Stimulated activated naive B cell treated with anti-CD40 and anti-IgM and Interleukin-4, amounts not matched to agents 10 μg/mL and 1 μg/mL and 100 μg/mL, for 72 hours (primary cell): ENCODE measurements at regions not wholly inside any gene's neighbourhood (a gene's known extent, or its start where the extent isn't known, plus 50 kb on each side); places are given as distances from the start of the nearest gene placed in this dataset.

Experiments used
- ATAC-seq, 2 donors: fragments of 150-1000 bp; cut with Tn5 transposase; replicated peaks; 2 replicates each; pipeline ENCODE4 v1.10.0; 2021; ENCODE audit warnings: moderate library complexity in 1 of 2
- DNase-seq: peaks from one replicate; pipeline ENCODE4 v3.0.0; 2021
- H3K27ac Mint-ChIP-seq: one replicate; pipeline ENCODE4 v1.8.0; 2022; ENCODE audit warnings: mild to moderate bottlenecking, mixed read lengths
- H3K27me3 Mint-ChIP-seq, 2 donors: one replicate each; pipeline ENCODE4 v1.8.0; 2022; ENCODE audit warnings: mixed read lengths in 2 of 2
- H3K36me3 Mint-ChIP-seq, 2 donors: one replicate each; pipeline ENCODE4 v1.8.0; 2022; ENCODE audit warnings: mixed read lengths in 2 of 2, mild to moderate bottlenecking in 1 of 2
- H3K4me1 Mint-ChIP-seq, 2 donors: one replicate each; pipeline ENCODE4 v1.8.0; 2022; ENCODE audit warnings: mixed read lengths in 2 of 2, mild to moderate bottlenecking in 1 of 2
- H3K4me3 Mint-ChIP-seq, 2 donors: one replicate each; pipeline ENCODE4 v1.8.0; 2022; ENCODE audit warnings: mild to moderate bottlenecking in 2 of 2, mixed read lengths in 2 of 2, moderate library complexity in 1 of 2
- H3K9me3 Mint-ChIP-seq, 2 donors: one replicate each; pipeline ENCODE4 v1.8.0; 2022; ENCODE audit warnings: mixed read lengths in 2 of 2, mild to moderate bottlenecking in 1 of 2

- Mint-ChIP-seq H3K4me1 (peaks cover 19 to 39% of the 10 kb centered on the region in 2 donors), H3K9me3 (peaks cover 3 to 7% of the 10 kb centered on the region in 2 donors), H3K27ac (no peak overlapping the region), H3K4me3 (no peak overlapping the region), H3K36me3 (peaks cover 2 to 8% of the 10 kb centered on the region in 2 donors), H3K27me3 (no peaks in the 10 kb centered on the region)
- no peak for ATAC-seq
- no peak for DNase-seq
Observed at GRCh38 chr14:65257425-65257824, 155.1 kb upstream of the FUT8 start.

DNA sequence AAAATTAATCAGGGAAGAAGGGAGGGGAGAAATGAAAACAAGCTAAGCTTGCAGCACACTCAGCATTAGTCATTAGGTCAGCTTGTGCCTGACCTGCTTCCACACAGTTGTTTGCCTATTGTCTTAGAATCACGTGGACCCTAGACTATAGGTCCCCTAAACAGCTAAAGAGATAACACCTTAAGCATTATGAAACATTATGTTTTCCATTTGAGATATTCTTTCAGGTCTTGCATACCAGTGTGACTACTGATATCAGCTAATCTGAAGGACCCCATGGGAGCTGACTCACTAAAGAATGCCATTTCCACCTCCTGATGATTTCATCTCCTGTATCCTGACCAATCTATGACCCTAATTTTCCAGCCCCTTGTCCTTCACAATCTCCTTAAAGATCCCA lies 154.1 kb upstream of the FUT8 start:
- peaks cover 19 to 39% of the 10 kb centered on the region in 2 donors for H3K4me1 Mint-ChIP-seq
- no peaks in the 10 kb centered on the region for H3K27me3 Mint-ChIP-seq
- peaks cover 2 to 8% of the 10 kb centered on the region in 2 donors for H3K36me3 Mint-ChIP-seq
- H3K4me3 Mint-ChIP-seq = no peak overlapping the region
- no peak overlapping the region for H3K27ac Mint-ChIP-seq
- no peak for ATAC-seq
- H3K9me3 Mint-ChIP-seq = peaks cover 3 to 7% of the 10 kb centered on the region in 2 donors
- no peak for DNase-seq

- peaks cover 2 to 8% of the 10 kb centered on the region in 2 donors for H3K36me3 Mint-ChIP-seq
- ATAC-seq (no peak), DNase-seq (no peak)
- H3K4me3 Mint-ChIP-seq = no peak overlapping the region
- H3K27me3 Mint-ChIP-seq = no peaks in the 10 kb centered on the region
- peaks cover 3 to 7% of the 10 kb centered on the region in 2 donors for H3K9me3 Mint-ChIP-seq
- H3K4me1 Mint-ChIP-seq = peaks cover 19 to 39% of the 10 kb centered on the region in 2 donors
- no peak overlapping the region for H3K27ac Mint-ChIP-seq
Observed at GRCh38 chr14:65259000-65259399, 153.5 kb upstream of the FUT8 start.

GRCh38 chr14:65260786-65261185 lies 151.7 kb upstream of the FUT8 start:
- H3K27me3 Mint-ChIP-seq = no peaks in the 10 kb centered on the region
- no peak overlapping the region for H3K27ac Mint-ChIP-seq
- H3K4me1 Mint-ChIP-seq = peaks cover 17 to 28% of the 10 kb centered on the region in 2 donors
- no peak for DNase-seq
- ATAC-seq = no peak
- peaks cover 3 to 7% of the 10 kb centered on the region in 2 donors for H3K9me3 Mint-ChIP-seq
- H3K4me3 Mint-ChIP-seq = no peak overlapping the region
- peaks cover 2 to 8% of the 10 kb centered on the region in 2 donors for H3K36me3 Mint-ChIP-seq

DNA sequence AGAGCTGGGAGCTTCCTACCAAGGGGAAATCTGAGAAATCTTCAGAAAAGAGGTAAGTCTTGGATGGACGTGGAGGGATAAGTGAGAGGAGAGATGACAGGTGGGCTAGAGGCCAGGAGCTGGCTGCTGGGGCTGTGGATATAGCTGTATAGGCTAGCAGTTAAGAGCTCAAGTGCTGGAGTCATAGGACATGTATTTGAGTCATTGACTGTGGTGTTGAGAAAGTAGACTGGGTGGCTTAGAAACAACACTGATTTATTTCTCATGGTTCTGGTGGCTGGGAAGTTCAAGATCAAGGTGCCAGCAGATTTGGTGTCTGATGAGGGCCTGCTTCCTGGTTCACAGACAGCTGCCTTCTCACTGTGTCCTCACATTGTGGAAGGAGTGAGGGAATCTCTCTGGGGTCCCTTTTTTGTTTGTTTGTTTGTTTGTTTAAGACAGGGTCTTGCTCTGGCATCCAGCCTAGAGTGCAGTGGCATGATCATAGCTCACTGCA lies 151.1 kb upstream of the FUT8 start:
- ATAC-seq (no peak), DNase-seq (no peak)
- Mint-ChIP-seq H3K9me3 (peaks cover 3 to 7% of the 10 kb centered on the region in 2 donors), H3K27ac (no peak overlapping the region), H3K4me3 (no peak overlapping the region), H3K4me1 (peaks cover 14 to 22% of the 10 kb centered on the region in 2 donors), H3K27me3 (no peaks in the 10 kb centered on the region), H3K36me3 (peaks cover 2 to 8% of the 10 kb centered on the region in 2 donors)

- H3K9me3 Mint-ChIP-seq = peaks cover 3 to 7% of the 10 kb centered on the region in 2 donors
- ATAC-seq (no peak), DNase-seq (no peak)
- no peak overlapping the region for H3K4me3 Mint-ChIP-seq
- peaks cover 12 to 22% of the 10 kb centered on the region in 2 donors for H3K4me1 Mint-ChIP-seq
- no peaks in the 10 kb centered on the region for H3K27me3 Mint-ChIP-seq
- H3K27ac Mint-ChIP-seq = no peak overlapping the region
- H3K36me3 Mint-ChIP-seq = peaks cover 2 to 8% of the 10 kb centered on the region in 2 donors
Observed at GRCh38 chr14:65261946-65262345, 150.6 kb upstream of the FUT8 start.

- no peak overlapping the region for H3K27ac Mint-ChIP-seq
- ATAC-seq = no peak
- DNase-seq = no peak
- H3K36me3 Mint-ChIP-seq = peaks cover 2 to 8% of the 10 kb centered on the region in 2 donors
- H3K4me3 Mint-ChIP-seq = no peak overlapping the region
- peaks cover 3 to 7% of the 10 kb centered on the region in 2 donors for H3K9me3 Mint-ChIP-seq
- H3K27me3 Mint-ChIP-seq = no peaks in the 10 kb centered on the region
- H3K4me1 Mint-ChIP-seq = peaks cover 9 to 26% of the 10 kb centered on the region in 2 donors
Observed at GRCh38 chr14:65263177-65263788, 149.2 kb upstream of the FUT8 start.

GRCh38 chr14:65267856-65268255 lies 144.7 kb upstream of the FUT8 start:
- ATAC-seq (no peak), DNase-seq (no peak)
- Mint-ChIP-seq H3K9me3 (no peaks in the 10 kb centered on the region), H3K36me3 (no peaks in the 10 kb centered on the region), H3K4me3 (no peak overlapping the region), H3K27ac (no peak overlapping the region), H3K27me3 (no peaks in the 10 kb centered on the region), H3K4me1 (peaks cover 3 to 13% of the 10 kb centered on the region in 2 donors)

DNA sequence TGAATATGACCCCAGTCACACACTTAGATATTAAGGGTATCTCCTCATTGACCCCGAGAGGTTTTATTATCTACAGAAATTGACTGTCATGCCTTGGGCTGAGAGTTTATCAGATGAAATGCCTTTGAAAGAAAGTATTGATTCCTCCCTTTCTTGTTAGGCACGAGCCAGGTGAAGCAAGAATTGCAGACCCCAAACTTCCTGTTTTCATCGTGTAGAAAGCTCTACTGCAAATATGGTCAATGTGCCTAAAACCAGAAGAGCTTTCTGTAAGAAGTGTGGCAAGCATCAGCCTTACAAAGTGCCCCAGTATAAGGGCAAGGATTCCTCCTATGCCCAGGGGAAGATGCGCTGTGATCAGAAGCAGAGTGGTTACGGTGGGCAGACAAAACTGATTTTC lies 143.9 kb upstream of the FUT8 start:
- H3K4me1 Mint-ChIP-seq = peaks cover 3 to 13% of the 10 kb centered on the region in 2 donors
- H3K9me3 Mint-ChIP-seq = no peaks in the 10 kb centered on the region
- DNase-seq = no peak
- H3K36me3 Mint-ChIP-seq = no peaks in the 10 kb centered on the region
- no peak overlapping the region for H3K4me3 Mint-ChIP-seq
- H3K27me3 Mint-ChIP-seq = no peaks in the 10 kb centered on the region
- H3K27ac Mint-ChIP-seq = no peak overlapping the region
- ATAC-seq = no peak

- Mint-ChIP-seq H3K27me3 (no peaks in the 10 kb centered on the region), H3K4me3 (no peak overlapping the region), H3K4me1 (peaks cover 3 to 13% of the 10 kb centered on the region in 2 donors), H3K27ac (no peak overlapping the region), H3K9me3 (no peaks in the 10 kb centered on the region), H3K36me3 (no peaks in the 10 kb centered on the region)
- no peak for ATAC-seq
- no peak for DNase-seq
Observed at GRCh38 chr14:65269732-65270131, 142.8 kb upstream of the FUT8 start.

DNA sequence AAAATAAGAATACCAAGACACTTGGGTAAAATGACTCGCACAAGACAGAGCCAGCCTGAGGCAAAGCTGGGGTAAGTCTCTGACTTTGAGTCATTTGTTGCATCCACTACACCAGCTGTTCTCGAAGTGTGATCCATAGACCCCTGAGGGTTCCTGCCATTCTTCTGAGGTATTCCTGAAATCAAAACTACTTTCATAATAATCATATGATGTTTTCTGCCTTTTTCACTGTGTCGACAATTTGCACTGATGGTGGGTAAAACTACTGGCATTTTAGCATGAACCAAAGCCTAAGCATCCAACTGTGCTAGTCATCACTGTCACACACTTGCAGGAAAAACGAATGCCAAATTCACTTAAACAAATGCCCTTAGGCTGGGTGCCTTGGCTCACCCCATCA lies 135.5 kb upstream of the FUT8 start:
- H3K4me3 Mint-ChIP-seq = no peak overlapping the region
- H3K27ac Mint-ChIP-seq = no peak overlapping the region
- peak in 1 of 2 donors; percentile 36 for ATAC-seq
- no peak for DNase-seq
- peaks cover 4 to 5% of the 10 kb centered on the region in 2 donors for H3K4me1 Mint-ChIP-seq
- H3K9me3 Mint-ChIP-seq = no peaks in the 10 kb centered on the region
- H3K36me3 Mint-ChIP-seq = no peaks in the 10 kb centered on the region
- no peaks in the 10 kb centered on the region for H3K27me3 Mint-ChIP-seq

DNA sequence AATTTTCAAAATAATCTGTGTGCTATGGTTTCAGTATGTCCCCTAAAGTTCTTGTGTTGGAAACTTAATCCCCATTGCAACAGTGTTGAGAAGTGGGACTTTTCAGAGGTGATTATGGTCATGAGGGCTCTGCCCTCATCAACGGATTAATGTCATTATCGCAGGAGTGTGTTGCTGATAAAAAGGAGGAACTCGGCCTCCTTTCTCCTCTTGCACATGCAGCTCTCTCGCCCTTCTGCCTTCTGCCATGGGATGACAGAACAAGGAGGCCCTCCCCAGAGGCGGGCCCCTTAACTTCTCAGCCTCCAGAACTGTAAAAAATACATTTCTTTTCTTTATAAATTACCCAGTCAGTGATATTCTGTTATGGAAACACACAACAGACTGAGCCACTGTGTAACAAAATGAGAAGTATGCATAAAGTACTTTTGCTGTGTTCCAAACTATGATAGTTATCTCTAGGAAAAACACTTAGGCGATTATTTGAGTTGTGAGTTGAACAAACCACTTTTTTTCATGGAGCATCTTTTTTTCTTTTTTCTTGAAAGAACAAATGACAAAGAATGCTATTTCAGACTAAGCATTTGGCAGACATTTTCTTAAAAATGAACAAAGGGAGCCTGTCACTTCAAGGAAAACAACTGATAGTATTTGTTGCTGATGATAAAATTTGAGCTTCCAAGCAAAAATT lies 134.8 kb upstream of the FUT8 start:
- H3K4me1 Mint-ChIP-seq = peaks cover 11 to 12% of the 10 kb centered on the region in 2 donors
- no peak for DNase-seq
- H3K27me3 Mint-ChIP-seq = no peaks in the 10 kb centered on the region
- no peaks in the 10 kb centered on the region for H3K36me3 Mint-ChIP-seq
- ATAC-seq = no peak
- H3K4me3 Mint-ChIP-seq = no peak overlapping the region
- no peaks in the 10 kb centered on the region for H3K9me3 Mint-ChIP-seq
- H3K27ac Mint-ChIP-seq = no peak overlapping the region

- H3K27ac Mint-ChIP-seq = no peak overlapping the region
- H3K9me3 Mint-ChIP-seq = no peaks in the 10 kb centered on the region
- no peak overlapping the region for H3K4me3 Mint-ChIP-seq
- ATAC-seq (no peak), DNase-seq (no peak)
- H3K4me1 Mint-ChIP-seq = peaks cover 19 to 21% of the 10 kb centered on the region in 2 donors
- no peaks in the 10 kb centered on the region for H3K27me3 Mint-ChIP-seq
- H3K36me3 Mint-ChIP-seq = no peaks in the 10 kb centered on the region
Observed at GRCh38 chr14:65278589-65278988, 133.9 kb upstream of the FUT8 start.

GRCh38 chr14:65279510-65279909 lies 133.0 kb upstream of the FUT8 start:
- no peak for ATAC-seq
- H3K4me1 Mint-ChIP-seq = peaks cover 24 to 30% of the 10 kb centered on the region in 2 donors

GRCh38 chr14:65279958-65280357 lies 132.6 kb upstream of the FUT8 start:
- no peaks in the 10 kb centered on the region for H3K9me3 Mint-ChIP-seq
- no peak overlapping the region for H3K4me3 Mint-ChIP-seq
- no peak overlapping the region for H3K27ac Mint-ChIP-seq
- no peak for DNase-seq
- no peaks in the 10 kb centered on the region for H3K36me3 Mint-ChIP-seq
- peaks cover 27 to 35% of the 10 kb centered on the region in 2 donors for H3K4me1 Mint-ChIP-seq
- H3K27me3 Mint-ChIP-seq = no peaks in the 10 kb centered on the region
- no peak for ATAC-seq

More at GRCh38 chr14:65279510-65279909, 133.0 kb upstream of the FUT8 start:
- Mint-ChIP-seq H3K27me3 (no peaks in the 10 kb centered on the region), H3K9me3 (no peaks in the 10 kb centered on the region), H3K36me3 (no peaks in the 10 kb centered on the region), H3K27ac (no peak overlapping the region), H3K4me3 (no peak overlapping the region)
- no peak for DNase-seq
